Upper lobe of left lung (tissue), 4 donors: ENCODE measurements at regions not wholly inside any gene's neighbourhood (a gene's known extent, or its start where the extent isn't known, plus 50 kb on each side); places are given as distances from the start of the nearest gene placed in this dataset.

ENCODE experiments used
- CTCF ChIP-seq, 6 experiments: fragments of 450-650 bp in 4 of 6; fragments of 200-600 bp in 2 of 6; sonication (generic) in 2 of 6; IDR thresholded peaks; one replicate each; pipeline ENCODE4 v1.5.1; 2016 to 2019; ENCODE audit warnings: antibody characterized with exemption in 6 of 6
- EP300 ChIP-seq, 4 donors: sonication (generic); formaldehyde crosslinking; IDR thresholded peaks; one replicate each; pipeline ENCODE4 v1.5.1; 2017; ENCODE audit warnings: antibody characterized with exemption in 4 of 4, control low read depth in 2 of 4
- POLR2AphosphoS5 ChIP-seq, 2 donors: sonication (generic); formaldehyde crosslinking; IDR thresholded peaks; one replicate each; pipeline ENCODE4 v1.5.1; 2017; ENCODE audit warnings: antibody characterized with exemption in 2 of 2

- TF ChIP-seq CTCF (IDR thresholded peaks at IDR 0.05) (no peak), POLR2AphosphoS5 (IDR thresholded peaks at IDR 0.05) (no peak), EP300 (IDR thresholded peaks at IDR 0.05) (no peak)
These were observed 94.2 kb upstream of the SMIM31 start for GRCh38 chr4:164659765-164660164.
